Calu3 (cell line): ENCODE measurements at regions not wholly inside any gene's neighbourhood (a gene's known extent, or its start where the extent isn't known, plus 50 kb on each side); places are given as distances from the start of the nearest gene placed in this dataset.

ENCODE experiments used
- BruUV-seq: library from RNA; stranded (reverse); fragments of 400-500 nt; replicated peaks from 2 replicates; lab custom pipeline; 2021; lab: Mats Ljungman, UMichigan
- CTCF ChIA-PET: fragments of 300-600 bp; sonication (Branson Sonifier 250); formaldehyde crosslinking; loops from one replicate; lab custom pipeline; 2022; ENCODE audit warnings: antibody characterized with exemption; lab: Charles Lee
- DNase-seq: peaks from one replicate; pipeline ENCODE4 v3.0.0; 2022
- H3K27ac Mint-ChIP-seq: one replicate; pipeline ENCODE4 v1.8.0; 2022; ENCODE audit warnings: mixed read lengths; ENCODE audit not compliant: unreplicated experiment
- H3K27me3 Mint-ChIP-seq: one replicate; pipeline ENCODE4 v1.8.0; 2022; ENCODE audit warnings: mixed read lengths; ENCODE audit not compliant: unreplicated experiment
- H3K36me3 Mint-ChIP-seq: one replicate; pipeline ENCODE4 v1.8.0; 2022; ENCODE audit warnings: mild to moderate bottlenecking, moderate library complexity, mixed read lengths; ENCODE audit not compliant: insufficient read depth, unreplicated experiment
- H3K4me1 Mint-ChIP-seq: one replicate; pipeline ENCODE4 v1.8.0; 2022; ENCODE audit warnings: mild to moderate bottlenecking, low read depth, mixed read lengths; ENCODE audit not compliant: unreplicated experiment
- H3K4me3 Mint-ChIP-seq: one replicate; pipeline ENCODE4 v1.8.0; 2022; ENCODE audit warnings: mild to moderate bottlenecking, low read depth, moderate library complexity, mixed read lengths; ENCODE audit not compliant: unreplicated experiment
- H3K9me3 Mint-ChIP-seq: one replicate; pipeline ENCODE4 v1.8.0; 2022; ENCODE audit warnings: low read depth, mixed read lengths; ENCODE audit not compliant: unreplicated experiment
- CTCF ChIP-seq: fragments of 200-600 bp; IDR thresholded peaks from one replicate; pipeline ENCODE4 v1.8.0; 2022; ENCODE audit warnings: antibody characterized with exemption; ENCODE audit not compliant: unreplicated experiment
- intact Hi-C: fragments of 100-400 bp; cut with micrococcal nuclease; formaldehyde crosslinking; loops from one replicate; pipeline ENCODE4 v1.10.0; 2022; ENCODE audit not compliant: unreplicated experiment

GRCh38 chr3:70873686-70874085, 561.2 kb upstream of the MDFIC2 start:
- TF ChIP-seq CTCF, result no peak
- intact Hi-C loops, result no loop called here
- CTCF ChIA-PET, result interaction anchor here (0.7 kb wide), 1 partner anchor 13 kb away, joined by 3 read pairs; no protein-coding TSS in a partner anchor
- no TSS peak for BruUV-seq
- H3K27me3 Mint-ChIP-seq, result no peaks in the 10 kb centered on the region
- H3K9me3 Mint-ChIP-seq, result peaks cover 8% of the 10 kb centered on the region
- no peak overlapping the region for H3K27ac Mint-ChIP-seq
- H3K4me1 Mint-ChIP-seq, result peaks cover 8% of the 10 kb centered on the region
- H3K4me3 Mint-ChIP-seq, result no peak overlapping the region
- H3K36me3 Mint-ChIP-seq, result no peaks in the 10 kb centered on the region
- no peak for DNase-seq

- no peak for TF ChIP-seq CTCF
- H3K27me3 Mint-ChIP-seq, result no peaks in the 10 kb centered on the region
- no peak overlapping the region for H3K27ac Mint-ChIP-seq
- H3K36me3 Mint-ChIP-seq, result no peaks in the 10 kb centered on the region
- no peak for DNase-seq
- CTCF ChIA-PET, result no interaction called here
- no TSS peak for BruUV-seq
- no peak overlapping the region for H3K4me3 Mint-ChIP-seq
- intact Hi-C loops, result no loop called here
- peaks cover 8% of the 10 kb centered on the region for H3K4me1 Mint-ChIP-seq
- peaks cover under 1% of the 10 kb centered on the region for H3K9me3 Mint-ChIP-seq
Measured at GRCh38 chr3:70871909-70872656, 559.6 kb upstream of the MDFIC2 start.

- no peak for DNase-seq
- no peak overlapping the region for H3K27ac Mint-ChIP-seq
- H3K27me3 Mint-ChIP-seq, result no peaks in the 10 kb centered on the region
- CTCF ChIA-PET, result no interaction called here
- H3K36me3 Mint-ChIP-seq, result no peaks in the 10 kb centered on the region
- no peak for TF ChIP-seq CTCF
- intact Hi-C loops, result no loop called here
- peaks cover 8% of the 10 kb centered on the region for H3K4me1 Mint-ChIP-seq
- no peak overlapping the region for H3K4me3 Mint-ChIP-seq
- BruUV-seq, result no TSS peak
- no peaks in the 10 kb centered on the region for H3K9me3 Mint-ChIP-seq
Measured at GRCh38 chr3:70870576-70870975, 558.1 kb upstream of the MDFIC2 start.

GRCh38 chr3:70868561-70868960, 556.1 kb upstream of the MDFIC2 start:
- no peak for TF ChIP-seq CTCF
- no TSS peak for BruUV-seq
- H3K27ac Mint-ChIP-seq, result no peak overlapping the region
- DNase-seq, result no peak
- H3K36me3 Mint-ChIP-seq, result no peaks in the 10 kb centered on the region
- peaks cover 8% of the 10 kb centered on the region for H3K4me1 Mint-ChIP-seq
- intact Hi-C loops, result loop anchor here (10.0 kb wide), 1 partner anchor 64 kb away; no protein-coding TSS in a partner anchor
- H3K4me3 Mint-ChIP-seq, result no peak overlapping the region
- no peaks in the 10 kb centered on the region for H3K27me3 Mint-ChIP-seq
- no peaks in the 10 kb centered on the region for H3K9me3 Mint-ChIP-seq
- CTCF ChIA-PET, result no interaction called here
